ENCODE measurements at regions not wholly inside any gene's neighbourhood (a gene's known extent, or its start where the extent isn't known, plus 50 kb on each side); places are given as distances from the start of the nearest gene placed in this dataset.

DNA sequence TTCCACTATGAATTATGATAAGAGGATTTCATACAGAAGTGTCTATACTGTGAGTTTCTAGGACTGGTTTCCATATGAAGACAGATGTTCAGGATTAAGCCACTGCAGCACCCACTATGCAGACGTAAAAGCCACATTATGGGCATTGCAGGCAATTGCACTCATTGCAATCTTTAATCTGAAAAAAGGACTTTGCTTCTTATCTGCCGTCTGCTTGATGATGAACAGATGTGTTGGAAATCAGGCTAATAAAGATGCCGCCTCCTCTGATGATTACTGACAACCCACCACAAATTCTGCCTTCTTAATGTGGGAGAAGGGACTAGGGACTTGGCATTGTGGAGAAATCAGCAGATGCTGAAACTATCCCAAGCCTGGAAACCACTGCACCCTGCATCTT lies 276.9 kb downstream of the IRF8 start:
- H3K27me3 ChIP-seq (ENCODE audit: insufficient read depth, low read length): peaks cover 10% of the 10 kb centered on the region
- H3K27ac ChIP-seq (ENCODE audit: low read depth, low read length): no peak overlapping the region
- H2AFZ ChIP-seq (ENCODE audit: low read depth, low read length): no peak overlapping the region
- FAIRE-seq (no peak), DNase-seq (ENCODE audit: low read depth) (no peak)
- TF ChIP-seq, protein P1, sequence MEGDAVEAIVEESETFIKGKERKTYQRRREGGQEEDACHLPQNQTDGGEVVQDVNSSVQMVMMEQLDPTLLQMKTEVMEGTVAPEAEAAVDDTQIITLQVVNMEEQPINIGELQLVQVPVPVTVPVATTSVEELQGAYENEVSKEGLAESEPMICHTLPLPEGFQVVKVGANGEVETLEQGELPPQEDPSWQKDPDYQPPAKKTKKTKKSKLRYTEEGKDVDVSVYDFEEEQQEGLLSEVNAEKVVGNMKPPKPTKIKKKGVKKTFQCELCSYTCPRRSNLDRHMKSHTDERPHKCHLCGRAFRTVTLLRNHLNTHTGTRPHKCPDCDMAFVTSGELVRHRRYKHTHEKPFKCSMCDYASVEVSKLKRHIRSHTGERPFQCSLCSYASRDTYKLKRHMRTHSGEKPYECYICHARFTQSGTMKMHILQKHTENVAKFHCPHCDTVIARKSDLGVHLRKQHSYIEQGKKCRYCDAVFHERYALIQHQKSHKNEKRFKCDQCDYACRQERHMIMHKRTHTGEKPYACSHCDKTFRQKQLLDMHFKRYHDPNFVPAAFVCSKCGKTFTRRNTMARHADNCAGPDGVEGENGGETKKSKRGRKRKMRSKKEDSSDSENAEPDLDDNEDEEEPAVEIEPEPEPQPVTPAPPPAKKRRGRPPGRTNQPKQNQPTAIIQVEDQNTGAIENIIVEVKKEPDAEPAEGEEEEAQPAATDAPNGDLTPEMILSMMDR (IDR thresholded peaks at IDR 0.05; ENCODE audit: insufficient read depth, low read depth, low read length): no peak
- no peak for TF ChIP-seq EZH2 (IDR thresholded peaks at IDR 0.05; ENCODE audit: insufficient read depth, low read length)
- Mint-ChIP-seq H3K27me3 (ENCODE audit: low read depth, unreplicated experiment) (peaks cover 14% of the 10 kb centered on the region), H3K9me3 (ENCODE audit: unreplicated experiment) (peaks cover 9% of the 10 kb centered on the region), H3K27ac (ENCODE audit: unreplicated experiment) (no peak overlapping the region), H3K4me3 (ENCODE audit: unreplicated experiment) (no peak overlapping the region), H3K36me3 (ENCODE audit: low read depth, unreplicated experiment) (no peaks in the 10 kb centered on the region), H3K4me1 (ENCODE audit: low read depth, unreplicated experiment) (peaks cover 23% of the 10 kb centered on the region)
- peaks cover 2% of the 10 kb centered on the region for H3K4me1 ChIP-seq (ENCODE audit: insufficient read depth, low read length)
- H3K79me2 ChIP-seq (ENCODE audit: insufficient read depth, low read length): no peaks in the 10 kb centered on the region
- H4K20me1 ChIP-seq (ENCODE audit: insufficient read depth, low read length): no peaks in the 10 kb centered on the region
- no peak overlapping the region for H3K4me2 ChIP-seq (ENCODE audit: low read length)
- no peak overlapping the region for H3K4me3 ChIP-seq (ENCODE audit: insufficient read depth, low read depth, low read length)
- no peak overlapping the region for H3K9ac ChIP-seq (ENCODE audit: low read length)
- H3K9me3 ChIP-seq (ENCODE audit: insufficient read depth, low read depth, low read length): no peaks in the 10 kb centered on the region
- H3K36me3 ChIP-seq (ENCODE audit: insufficient read depth, low read length): no peaks in the 10 kb centered on the region

DNA sequence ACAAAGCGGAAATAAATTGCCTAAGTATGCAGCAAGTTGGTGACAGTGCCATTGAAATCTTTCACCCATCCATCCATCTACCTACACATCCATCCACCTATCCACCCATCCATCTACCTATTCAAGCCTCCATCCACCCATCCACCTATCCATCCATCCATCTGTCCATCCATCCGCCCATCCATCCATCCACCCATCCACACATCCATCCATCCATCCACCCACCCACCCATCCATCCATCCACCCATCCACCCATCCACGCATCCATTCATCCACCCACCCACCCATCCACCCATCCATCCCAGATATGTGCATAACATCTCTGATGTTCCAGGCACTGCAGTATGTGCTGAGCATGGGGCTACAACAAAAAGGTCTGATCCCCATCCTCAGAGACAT lies 277.5 kb downstream of the IRF8 start:
- H3K9me3 ChIP-seq (ENCODE audit: insufficient read depth, low read depth, low read length): no peaks in the 10 kb centered on the region

DNA sequence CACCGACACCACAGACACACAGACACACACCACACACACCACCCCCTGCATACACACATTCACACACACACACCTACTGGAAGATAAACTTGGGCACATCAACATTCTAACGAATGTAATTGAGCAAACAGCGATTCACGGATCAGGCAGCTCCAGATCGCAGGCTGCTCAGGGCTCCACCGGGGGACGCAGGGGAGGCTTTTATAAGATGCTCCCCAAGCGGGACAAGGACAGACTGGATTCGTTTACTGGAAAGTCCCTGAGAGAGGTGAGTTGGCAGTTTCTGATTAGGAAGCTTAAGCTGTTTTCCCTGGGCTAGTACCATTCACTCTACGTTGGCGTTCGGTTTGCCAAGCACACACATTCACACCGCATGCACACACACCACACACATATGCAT lies 281.3 kb downstream of the IRF8 start:
- no peaks in the 10 kb centered on the region for H3K9me3 ChIP-seq (ENCODE audit: insufficient read depth, low read depth, low read length)
- Mint-ChIP-seq H3K4me3 (ENCODE audit: unreplicated experiment) (no peak overlapping the region), H3K4me1 (ENCODE audit: low read depth, unreplicated experiment) (no peaks in the 10 kb centered on the region), H3K27me3 (ENCODE audit: low read depth, unreplicated experiment) (peaks cover 16% of the 10 kb centered on the region), H3K36me3 (ENCODE audit: low read depth, unreplicated experiment) (no peaks in the 10 kb centered on the region), H3K27ac (ENCODE audit: unreplicated experiment) (no peak overlapping the region), H3K9me3 (ENCODE audit: unreplicated experiment) (no peaks in the 10 kb centered on the region)
- H3K27me3 ChIP-seq (ENCODE audit: insufficient read depth, low read length): peaks cover 3% of the 10 kb centered on the region
- DNase-seq (ENCODE audit: low read depth): no peak
- H3K4me2 ChIP-seq (ENCODE audit: low read length): no peak overlapping the region
- no peak overlapping the region for H3K27ac ChIP-seq (ENCODE audit: low read depth, low read length)
- no peak overlapping the region for H3K9ac ChIP-seq (ENCODE audit: low read length)
- no peak overlapping the region for H3K4me3 ChIP-seq (ENCODE audit: insufficient read depth, low read depth, low read length)
- no peak overlapping the region for H2AFZ ChIP-seq (ENCODE audit: low read depth, low read length)
- no peaks in the 10 kb centered on the region for H3K4me1 ChIP-seq (ENCODE audit: insufficient read depth, low read length)
- no peaks in the 10 kb centered on the region for H3K79me2 ChIP-seq (ENCODE audit: insufficient read depth, low read length)
- no peaks in the 10 kb centered on the region for H3K36me3 ChIP-seq (ENCODE audit: insufficient read depth, low read length)
- TF ChIP-seq, protein P1 (IDR thresholded peaks at IDR 0.05; ENCODE audit: insufficient read depth, low read depth, low read length): no peak
- TF ChIP-seq EZH2 (IDR thresholded peaks at IDR 0.05; ENCODE audit: insufficient read depth, low read length): no peak
- FAIRE-seq: no peak
- H4K20me1 ChIP-seq (ENCODE audit: insufficient read depth, low read length): no peaks in the 10 kb centered on the region

More for the DNA sequence above, 277.5 kb downstream of the IRF8 start:
- Mint-ChIP-seq H3K4me1 (ENCODE audit: low read depth, unreplicated experiment) (peaks cover 16% of the 10 kb centered on the region), H3K36me3 (ENCODE audit: low read depth, unreplicated experiment) (no peaks in the 10 kb centered on the region), H3K27me3 (ENCODE audit: low read depth, unreplicated experiment) (peaks cover 14% of the 10 kb centered on the region), H3K27ac (ENCODE audit: unreplicated experiment) (no peak overlapping the region), H3K4me3 (ENCODE audit: unreplicated experiment) (no peak overlapping the region), H3K9me3 (ENCODE audit: unreplicated experiment) (peaks cover 9% of the 10 kb centered on the region)
- H3K27me3 ChIP-seq (ENCODE audit: insufficient read depth, low read length): peaks cover 10% of the 10 kb centered on the region
- H3K4me3 ChIP-seq (ENCODE audit: insufficient read depth, low read depth, low read length): no peak overlapping the region
- no peak overlapping the region for H3K4me2 ChIP-seq (ENCODE audit: low read length)
- no peak overlapping the region for H3K27ac ChIP-seq (ENCODE audit: low read depth, low read length)
- no peak overlapping the region for H2AFZ ChIP-seq (ENCODE audit: low read depth, low read length)
- H4K20me1 ChIP-seq (ENCODE audit: insufficient read depth, low read length): no peaks in the 10 kb centered on the region
- H3K36me3 ChIP-seq (ENCODE audit: insufficient read depth, low read length): no peaks in the 10 kb centered on the region
- no peak overlapping the region for H3K9ac ChIP-seq (ENCODE audit: low read length)
- H3K4me1 ChIP-seq (ENCODE audit: insufficient read depth, low read length): no peaks in the 10 kb centered on the region
- no peak for FAIRE-seq
- TF ChIP-seq EZH2 (IDR thresholded peaks at IDR 0.05; ENCODE audit: insufficient read depth, low read length): no peak
- TF ChIP-seq, protein P1 (IDR thresholded peaks at IDR 0.05; ENCODE audit: insufficient read depth, low read depth, low read length): no peak
- H3K79me2 ChIP-seq (ENCODE audit: insufficient read depth, low read length): no peaks in the 10 kb centered on the region
- DNase-seq (ENCODE audit: low read depth): no peak

Data from astrocyte (in vitro differentiated cells and primary cell).